Stimulated activated CD8-positive, alpha-beta memory T cell treated with anti-CD3 and anti-CD28 coated beads, Interleukin-15, amount 100 ng/mL, for 24 hours (primary cell): ENCODE measurements at regions not wholly inside any gene's neighbourhood (a gene's known extent, or its start where the extent isn't known, plus 50 kb on each side); places are given as distances from the start of the nearest gene placed in this dataset.
"Not testable (repeated sequence)": the region's sequence is repeated elsewhere in the genome, so short reads cannot be mapped to it uniquely, and the experiment has no call there.

Experiments
- DNase-seq: peaks from one replicate; pipeline ENCODE4 v3.0.0-alpha.2; 2020; ENCODE audit warnings: low read depth

GRCh38 chr22:47860907-47861306, 1098.5 kb downstream of the TBC1D22A start:
- DNase-seq: not testable (repeated sequence)

- no peak for DNase-seq
These were observed 1097.6 kb downstream of the TBC1D22A start for GRCh38 chr22:47859881-47860525.

- DNase-seq: no peak
These were observed 1096.4 kb downstream of the TBC1D22A start for GRCh38 chr22:47858773-47859306.

GRCh38 chr22:47854680-47855079, 1092.2 kb downstream of the TBC1D22A start:
- DNase-seq: no peak

GRCh38 chr22:47854251-47854650, 1091.8 kb downstream of the TBC1D22A start:
- DNase-seq: no peak

GRCh38 chr22:47853750-47854149, 1091.3 kb downstream of the TBC1D22A start:
- no peak for DNase-seq

- DNase-seq: no peak
These were observed 1089.1 kb downstream of the TBC1D22A start for GRCh38 chr22:47851586-47851985.

- no peak for DNase-seq
These were observed 1088.2 kb downstream of the TBC1D22A start for GRCh38 chr22:47850644-47851151.

GRCh38 chr22:47849576-47849975, 1087.1 kb downstream of the TBC1D22A start:
- no peak for DNase-seq

GRCh38 chr22:47848184-47848920, 1085.9 kb downstream of the TBC1D22A start:
- no peak for DNase-seq

- DNase-seq: no peak
These were observed 1084.9 kb downstream of the TBC1D22A start for GRCh38 chr22:47847131-47847890.

GRCh38 chr22:47846206-47846605, 1083.8 kb downstream of the TBC1D22A start:
- no peak for DNase-seq

GRCh38 chr22:47842119-47842518, 1079.7 kb downstream of the TBC1D22A start:
- DNase-seq: no peak

GRCh38 chr22:47841156-47841555, 1078.7 kb downstream of the TBC1D22A start:
- no peak for DNase-seq

GRCh38 chr22:47839595-47840227, 1077.3 kb downstream of the TBC1D22A start:
- DNase-seq: no peak

- DNase-seq: no peak
These were observed 1075.3 kb downstream of the TBC1D22A start for GRCh38 chr22:47837703-47838102.

- no peak for DNase-seq
These were observed 1074.5 kb downstream of the TBC1D22A start for GRCh38 chr22:47836957-47837356.

GRCh38 chr22:47835726-47836125, 1073.3 kb downstream of the TBC1D22A start:
- DNase-seq: no peak

GRCh38 chr22:47826016-47826415, 1063.6 kb downstream of the TBC1D22A start:
- DNase-seq: no peak

GRCh38 chr22:47822422-47822821, 1060.0 kb downstream of the TBC1D22A start:
- DNase-seq: no peak

GRCh38 chr22:47818496-47818895, 1056.0 kb downstream of the TBC1D22A start:
- no peak for DNase-seq

- DNase-seq: no peak
These were observed 1054.9 kb downstream of the TBC1D22A start for GRCh38 chr22:47817380-47817779.
